OCI-LY3 (cell line): ENCODE measurements at regions not wholly inside any gene's neighbourhood (a gene's known extent, or its start where the extent isn't known, plus 50 kb on each side); places are given as distances from the start of the nearest gene placed in this dataset.

Experiments
- CTCF ChIP-seq: fragments of 200-600, 300-600 bp; sonication (generic); IDR thresholded peaks from 2 replicates; pipeline ENCODE4 v1.5.1; 2014; ENCODE audit warnings: antibody characterized with exemption, low read length, low read depth
- EZH2phosphoT487 ChIP-seq: fragments of 200-600 bp; shearing (Covaris generic); IDR thresholded peaks from 2 replicates; pipeline ENCODE4 v1.6.1; 2018; ENCODE audit warnings: antibody characterized with exemption, mixed run types, low read depth

- TF ChIP-seq EZH2phosphoT487 (no peak), CTCF (no peak)
Observed at GRCh38 chr4:54585321-54586000, 72.3 kb upstream of the KIT start.
